ENCODE measurements at regions not wholly inside any gene's neighbourhood (a gene's known extent, or its start where the extent isn't known, plus 50 kb on each side); places are given as distances from the start of the nearest gene placed in this dataset.

DNA sequence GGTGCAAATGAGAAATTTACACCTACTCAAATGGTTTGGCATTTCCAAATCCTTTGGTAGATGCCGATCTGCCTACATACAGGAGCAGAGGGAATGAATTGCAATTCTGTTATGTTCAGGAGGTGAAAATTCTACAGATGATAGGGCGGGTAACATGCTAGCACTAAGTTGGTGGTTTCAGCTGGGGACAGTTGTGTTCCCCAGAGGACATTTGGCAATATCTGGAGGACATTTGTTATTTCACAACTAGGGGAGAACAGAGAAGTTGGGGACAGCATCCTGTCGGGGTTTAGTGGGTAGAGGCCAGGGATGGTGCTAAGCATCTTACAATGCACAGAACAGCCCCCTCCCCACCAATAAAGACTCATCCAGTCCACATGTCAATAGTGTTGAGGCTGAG, 96.5 kb upstream of the PUDP start:
- TF ChIP-seq CTCF (IDR thresholded peaks at IDR 0.05) (no peak), EZH2 (IDR thresholded peaks at IDR 0.05; ENCODE audit: borderline replicate concordance, insufficient read depth, low read depth, low read length, poor library complexity, severe bottlenecking) (no peak)

All from B cell (primary cell).